CD4-positive, alpha-beta T cell (primary cell): ENCODE measurements at regions not wholly inside any gene's neighbourhood (a gene's known extent, or its start where the extent isn't known, plus 50 kb on each side); places are given as distances from the start of the nearest gene placed in this dataset.

Experiments
- ATAC-seq: fragments of 200-7000 bp; cut with Tn5 transposase; one replicate; pipeline ENCODE4 v1.10.0; 2022; ENCODE audit warnings: mild to moderate bottlenecking; ENCODE audit not compliant: poor library complexity
- CTCF ChIA-PET: fragments of 350-600 bp; sonication (Branson Sonifier 250); formaldehyde crosslinking; loops from one replicate; lab custom pipeline; 2021; ENCODE audit warnings: antibody characterized with exemption, inconsistent platforms; lab: Charles Lee
- POLR2A ChIA-PET: fragments of 350-600 bp; sonication (Branson Sonifier 250); formaldehyde crosslinking; loops from one replicate; lab custom pipeline; 2021; ENCODE audit warnings: antibody characterized with exemption, inconsistent platforms; lab: Charles Lee
- DNase-seq, 14 experiments: peaks; one replicate each; pipeline ENCODE4 v3.0.0-alpha.2; 2013 to 2020; ENCODE audit warnings: mixed read lengths in 2 of 14
- H3K27ac ChIP-seq, 2 donors: one replicate each; pipeline versions ENCODE4 v1.5.1 to v1.7.0; 2013; ENCODE audit warnings: low read length in 2 of 2, low read depth in 1 of 2, mild to moderate bottlenecking in 1 of 2
- H3K27me3 ChIP-seq, 2 experiments: 1 replicate in 1 of 2; 2 replicates in 1 of 2; pipeline versions ENCODE4 v1.6.1 to v1.7.0; 2013; ENCODE audit warnings: low read length in 2 of 2, control low read depth in 1 of 2, mild to moderate bottlenecking in 1 of 2, moderate library complexity in 1 of 2; ENCODE audit not compliant: insufficient read depth in 2 of 2, control insufficient read depth in 1 of 2
- H3K36me3 ChIP-seq: one replicate; pipeline ENCODE4 v1.6.1; 2013; ENCODE audit warnings: low read length, control low read depth; ENCODE audit not compliant: insufficient read depth
- H3K4me1 ChIP-seq: one replicate; pipeline ENCODE4 v1.6.1; 2013; ENCODE audit warnings: low read length, control low read depth; ENCODE audit not compliant: insufficient read depth
- H3K4me3 ChIP-seq: one replicate; pipeline ENCODE4 v1.5.1; 2013; ENCODE audit warnings: mild to moderate bottlenecking, low read length, moderate library complexity
- H3K9me3 ChIP-seq, 2 experiments: 1 replicate in 1 of 2; 2 replicates in 1 of 2; pipeline versions ENCODE4 v1.6.1 to v1.7.0; 2013; ENCODE audit warnings: low read length in 2 of 2, mild to moderate bottlenecking in 2 of 2, control low read depth in 1 of 2, moderate library complexity in 1 of 2; ENCODE audit not compliant: control insufficient read depth in 1 of 2, insufficient read depth in 1 of 2
- H3K27ac Mint-ChIP-seq: one replicate; pipeline ENCODE4 v1.8.0; 2020; ENCODE audit warnings: mixed read lengths
- H3K27me3 Mint-ChIP-seq: one replicate; pipeline ENCODE4 v1.8.0; 2021; ENCODE audit warnings: mixed read lengths
- H3K36me3 Mint-ChIP-seq: one replicate; pipeline ENCODE4 v1.8.0; 2021; ENCODE audit warnings: low read depth, mixed read lengths
- H3K4me1 Mint-ChIP-seq: one replicate; pipeline ENCODE4 v1.8.0; 2021; ENCODE audit warnings: low read depth, mixed read lengths
- H3K4me3 Mint-ChIP-seq: one replicate; pipeline ENCODE4 v1.8.0; 2020; ENCODE audit warnings: mild to moderate bottlenecking, mixed read lengths
- H3K9me3 Mint-ChIP-seq: one replicate; pipeline ENCODE4 v1.8.0; 2020; ENCODE audit warnings: mixed read lengths
- CTCF ChIP-seq: fragments of 200-600 bp; IDR thresholded peaks from one replicate; pipeline ENCODE4 v1.8.0; 2022; ENCODE audit warnings: antibody characterized with exemption, mild to moderate bottlenecking
- intact Hi-C, 2 experiments: fragments of 100-400 bp; cut with DNase I in 1 of 2; cut with micrococcal nuclease in 1 of 2; formaldehyde crosslinking; loops; one replicate each; pipeline versions ENCODE4 v1.15.1 to v1.9.0; 2023 to 2025; cut with DNase I, micrococcal nuclease

GRCh38 chr7:35537067-35538023, 157.6 kb downstream of the HERPUD2 start:
- Histone ChIP-seq H3K4me1 (peaks cover 7% of the 10 kb centered on the region), H3K27ac (no peak overlapping the region), H3K36me3 (no peaks in the 10 kb centered on the region), H3K4me3 (peak overlapping the region; percentile 37), H3K9me3 (no peaks in the 10 kb centered on the region), H3K27me3 (peaks cover 0 to 5% of the 10 kb centered on the region in 2 experiments)
- CTCF ChIA-PET, result interaction anchor here (1.3 kb wide), 1 partner anchor 30 kb away, joined by 3 read pairs; no protein-coding TSS in a partner anchor
- H3K36me3 Mint-ChIP-seq, result no peaks in the 10 kb centered on the region
- peak; percentile 96 for TF ChIP-seq CTCF
- intact Hi-C loops, result loop anchor here (2.0 to 10.0 kb wide), 8 partner anchors 110 to 1215 kb away; no protein-coding TSS in a partner anchor
- no peak overlapping the region for H3K27ac Mint-ChIP-seq
- POLR2A ChIA-PET, result no interaction called here
- ATAC-seq (peak; percentile 99), DNase-seq (peak; percentile 54 to 87 (median 74))
- H3K4me1 Mint-ChIP-seq, result peaks cover 5% of the 10 kb centered on the region
- peak overlapping the region; percentile 81 for H3K4me3 Mint-ChIP-seq
- peaks cover 15% of the 10 kb centered on the region for H3K27me3 Mint-ChIP-seq
- no peaks in the 10 kb centered on the region for H3K9me3 Mint-ChIP-seq

GRCh38 chr7:35536396-35536826, 158.5 kb downstream of the HERPUD2 start:
- H3K36me3 Mint-ChIP-seq, result no peaks in the 10 kb centered on the region
- no peak for DNase-seq
- no peak for TF ChIP-seq CTCF
- CTCF ChIA-PET, result no interaction called here
- H3K4me1 Mint-ChIP-seq, result peaks cover 5% of the 10 kb centered on the region
- intact Hi-C loops, result loop anchor here (2.0 to 10.0 kb wide), 8 partner anchors 109 to 1214 kb away; no protein-coding TSS in a partner anchor
- POLR2A ChIA-PET, result no interaction called here
- Histone ChIP-seq H3K27me3 (peaks cover 0 to 6% of the 10 kb centered on the region in 2 experiments), H3K27ac (no peak overlapping the region), H3K36me3 (no peaks in the 10 kb centered on the region), H3K4me1 (peaks cover 7% of the 10 kb centered on the region), H3K9me3 (no peaks in the 10 kb centered on the region), H3K4me3 (no peak overlapping the region)
- ATAC-seq, result no peak
- H3K4me3 Mint-ChIP-seq, result peak overlapping the region; percentile 55
- peaks cover 15% of the 10 kb centered on the region for H3K27me3 Mint-ChIP-seq
- H3K27ac Mint-ChIP-seq, result no peak overlapping the region
- no peaks in the 10 kb centered on the region for H3K9me3 Mint-ChIP-seq

GRCh38 chr7:35533902-35534301, 161.0 kb downstream of the HERPUD2 start:
- H3K27me3 Mint-ChIP-seq, result peaks cover 9% of the 10 kb centered on the region
- intact Hi-C loops, result loop anchor here (10.0 kb wide), 1 partner anchor 339 kb away; no protein-coding TSS in a partner anchor
- no peak overlapping the region for H3K4me3 ChIP-seq
- H3K4me3 Mint-ChIP-seq, result no peak overlapping the region
- no peaks in the 10 kb centered on the region for H3K9me3 ChIP-seq
- peaks cover 7% of the 10 kb centered on the region for H3K4me1 ChIP-seq
- H3K36me3 Mint-ChIP-seq, result no peaks in the 10 kb centered on the region
- H3K27ac Mint-ChIP-seq, result no peak overlapping the region
- H3K27ac ChIP-seq, result no peak overlapping the region
- H3K27me3 ChIP-seq, result peaks cover 0 to 2% of the 10 kb centered on the region in 2 experiments
- peak in 2 of 14 experiments; percentile 9 to 24 for DNase-seq
- ATAC-seq, result no peak
- no peaks in the 10 kb centered on the region for H3K36me3 ChIP-seq
- no peaks in the 10 kb centered on the region for H3K9me3 Mint-ChIP-seq
- ChIA-PET CTCF (no interaction called here), POLR2A (no interaction called here)
- peaks cover 5% of the 10 kb centered on the region for H3K4me1 Mint-ChIP-seq
- TF ChIP-seq CTCF, result no peak
